ENCODE measurements at regions not wholly inside any gene's neighbourhood (a gene's known extent, or its start where the extent isn't known, plus 50 kb on each side); places are given as distances from the start of the nearest gene placed in this dataset.

DNA sequence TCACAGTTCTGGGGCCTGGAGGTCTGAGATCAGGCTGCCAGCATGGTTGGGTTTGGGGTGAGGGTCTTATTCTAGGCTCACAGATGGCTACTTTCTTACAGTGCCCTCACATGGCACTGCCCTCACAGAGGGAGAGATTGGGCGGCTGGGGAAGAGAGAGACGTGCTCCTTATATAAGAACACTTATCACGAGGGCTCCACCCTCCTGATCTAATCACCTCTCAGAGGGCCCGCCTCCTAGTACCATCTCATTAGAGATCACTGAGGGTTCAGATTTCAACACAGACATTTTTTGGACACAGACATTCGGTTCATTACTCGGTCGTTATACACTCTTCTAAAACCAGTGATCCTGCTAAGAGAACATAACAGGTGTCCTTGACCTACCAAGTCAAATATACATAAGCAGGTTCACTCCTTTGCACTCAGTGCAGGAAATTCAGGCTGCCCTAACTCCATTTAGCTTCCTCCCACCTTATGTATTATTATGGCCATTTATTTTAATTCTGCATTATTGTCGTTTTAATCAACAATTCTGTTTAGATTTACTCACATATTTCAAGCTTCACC lies 121.7 kb downstream of the ICE1 start:
- H3K4me3 ChIP-seq (ENCODE audit: low read depth, low read length): no peak overlapping the region
- DNase-seq (ENCODE audit: low read depth): no peak
- TF ChIP-seq, protein P1, sequence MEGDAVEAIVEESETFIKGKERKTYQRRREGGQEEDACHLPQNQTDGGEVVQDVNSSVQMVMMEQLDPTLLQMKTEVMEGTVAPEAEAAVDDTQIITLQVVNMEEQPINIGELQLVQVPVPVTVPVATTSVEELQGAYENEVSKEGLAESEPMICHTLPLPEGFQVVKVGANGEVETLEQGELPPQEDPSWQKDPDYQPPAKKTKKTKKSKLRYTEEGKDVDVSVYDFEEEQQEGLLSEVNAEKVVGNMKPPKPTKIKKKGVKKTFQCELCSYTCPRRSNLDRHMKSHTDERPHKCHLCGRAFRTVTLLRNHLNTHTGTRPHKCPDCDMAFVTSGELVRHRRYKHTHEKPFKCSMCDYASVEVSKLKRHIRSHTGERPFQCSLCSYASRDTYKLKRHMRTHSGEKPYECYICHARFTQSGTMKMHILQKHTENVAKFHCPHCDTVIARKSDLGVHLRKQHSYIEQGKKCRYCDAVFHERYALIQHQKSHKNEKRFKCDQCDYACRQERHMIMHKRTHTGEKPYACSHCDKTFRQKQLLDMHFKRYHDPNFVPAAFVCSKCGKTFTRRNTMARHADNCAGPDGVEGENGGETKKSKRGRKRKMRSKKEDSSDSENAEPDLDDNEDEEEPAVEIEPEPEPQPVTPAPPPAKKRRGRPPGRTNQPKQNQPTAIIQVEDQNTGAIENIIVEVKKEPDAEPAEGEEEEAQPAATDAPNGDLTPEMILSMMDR (IDR thresholded peaks at IDR 0.05; ENCODE audit: insufficient read depth, low read depth, low read length, missing control alignments): no peak

DNA sequence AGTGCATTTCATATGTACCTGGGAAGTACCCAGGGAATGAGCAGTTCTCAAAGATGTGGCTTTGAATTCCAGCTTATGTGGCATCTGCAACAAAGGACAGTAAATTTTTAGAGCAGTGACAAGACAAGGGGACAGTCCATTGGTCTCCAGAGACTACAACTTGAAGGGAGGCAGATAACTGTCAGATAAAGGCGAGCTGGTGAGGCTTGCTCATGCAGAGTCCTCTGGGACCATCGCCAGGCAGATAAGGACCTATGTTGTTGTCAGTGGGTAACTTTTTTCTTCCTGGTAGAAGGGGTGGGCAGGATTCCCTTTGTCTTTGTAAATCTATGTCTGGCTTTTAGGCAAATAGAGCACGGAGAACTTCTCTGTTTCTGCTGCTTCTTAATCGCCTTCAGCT lies 120.2 kb downstream of the ICE1 start:
- no peak overlapping the region for H3K4me3 ChIP-seq (ENCODE audit: low read depth, low read length)
- TF ChIP-seq, protein P1 (IDR thresholded peaks at IDR 0.05; ENCODE audit: insufficient read depth, low read depth, low read length, missing control alignments): no peak
- DNase-seq (ENCODE audit: low read depth): no peak

DNA sequence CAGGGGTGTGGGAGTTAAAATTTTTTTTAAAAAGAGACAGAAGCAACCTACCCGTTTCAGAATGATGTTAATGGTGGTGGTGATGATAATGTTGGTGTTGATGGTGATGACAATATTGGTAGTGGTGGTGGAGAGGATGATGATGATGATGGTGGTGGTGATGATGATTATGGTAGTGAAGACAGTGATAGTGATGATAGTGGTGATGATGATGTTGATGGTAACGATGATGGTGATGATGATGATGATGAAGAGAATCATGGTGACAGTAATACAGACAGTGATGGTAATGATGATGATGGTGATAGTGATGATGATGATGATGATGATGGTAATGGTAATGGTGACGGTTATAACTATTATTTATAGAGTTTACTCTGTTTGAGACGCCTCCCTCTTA lies 117.6 kb downstream of the ICE1 start:
- TF ChIP-seq, protein P1 (IDR thresholded peaks at IDR 0.05; ENCODE audit: insufficient read depth, low read depth, low read length, missing control alignments): no peak
- DNase-seq (ENCODE audit: low read depth): no peak
- no peak overlapping the region for H3K4me3 ChIP-seq (ENCODE audit: low read depth, low read length)
